Activated CD4-positive, alpha-beta T cell treated with anti-CD3 and anti-CD28 coated beads for 4 hours (primary cell): ENCODE measurements at regions not wholly inside any gene's neighbourhood (a gene's known extent, or its start where the extent isn't known, plus 50 kb on each side); places are given as distances from the start of the nearest gene placed in this dataset.

Source experiments
- DNase-seq, 2 donors: peaks; one replicate each; pipeline ENCODE4 v3.0.0-alpha.2; 2020

GRCh38 chr9:78507037-78507436 lies 210.1 kb downstream of the PSAT1 start:
- DNase-seq, result no peak

GRCh38 chr9:78510035-78510434 lies 213.1 kb downstream of the PSAT1 start:
- no peak for DNase-seq

GRCh38 chr9:78515108-78515507 lies 218.2 kb downstream of the PSAT1 start:
- DNase-seq, result no peak

GRCh38 chr9:78519786-78520185 lies 222.9 kb downstream of the PSAT1 start:
- DNase-seq, result no peak

GRCh38 chr9:78521680-78522079 lies 224.8 kb downstream of the PSAT1 start:
- no peak for DNase-seq

GRCh38 chr9:78525986-78526560 lies 229.1 kb downstream of the PSAT1 start:
- DNase-seq, result no peak

- no peak for DNase-seq
These were observed 236.6 kb downstream of the PSAT1 start for GRCh38 chr9:78533500-78533899.

GRCh38 chr9:78539188-78539587 lies 242.3 kb downstream of the PSAT1 start:
- no peak for DNase-seq

GRCh38 chr9:78539904-78540303 lies 243.0 kb downstream of the PSAT1 start:
- no peak for DNase-seq

- no peak for DNase-seq
These were observed 245.0 kb downstream of the PSAT1 start for GRCh38 chr9:78541868-78542443.

- DNase-seq, result no peak
These were observed 245.7 kb downstream of the PSAT1 start for GRCh38 chr9:78542491-78543181.

GRCh38 chr9:78543353-78543752 lies 246.4 kb downstream of the PSAT1 start:
- DNase-seq, result no peak

GRCh38 chr9:78544230-78544629 lies 247.3 kb downstream of the PSAT1 start:
- DNase-seq, result no peak

- no peak for DNase-seq
These were observed 250.9 kb downstream of the PSAT1 start for GRCh38 chr9:78547831-78548230.

GRCh38 chr9:78548670-78549069 lies 251.7 kb downstream of the PSAT1 start:
- no peak for DNase-seq

- DNase-seq, result no peak
These were observed 252.8 kb downstream of the PSAT1 start for GRCh38 chr9:78549711-78550110.

GRCh38 chr9:78552802-78553201 lies 255.9 kb downstream of the PSAT1 start:
- no peak for DNase-seq

- no peak for DNase-seq
These were observed 260.6 kb downstream of the PSAT1 start for GRCh38 chr9:78557540-78557939.

- DNase-seq, result no peak
These were observed 262.5 kb downstream of the PSAT1 start for GRCh38 chr9:78559449-78559885.

- DNase-seq, result no peak
These were observed 265.1 kb downstream of the PSAT1 start for GRCh38 chr9:78562021-78562420.

GRCh38 chr9:78563269-78563668 lies 266.3 kb downstream of the PSAT1 start:
- DNase-seq, result no peak

GRCh38 chr9:78565481-78565880 lies 268.6 kb downstream of the PSAT1 start:
- DNase-seq, result no peak

GRCh38 chr9:78566521-78566920 lies 269.6 kb downstream of the PSAT1 start:
- DNase-seq, result no peak

- DNase-seq, result no peak
These were observed 270.2 kb downstream of the PSAT1 start for GRCh38 chr9:78566948-78567675.
